ENCODE measurements at regions not wholly inside any gene's neighbourhood (a gene's known extent, or its start where the extent isn't known, plus 50 kb on each side); places are given as distances from the start of the nearest gene placed in this dataset.

- peaks cover 0 to 4% (median 0%) of the 10 kb centered on the region in 11 donors for H3K9me3 ChIP-seq
- no peak overlapping the region for H3K27ac ChIP-seq
- H3K4me1 ChIP-seq: peaks cover 0 to 15% (median 0%) of the 10 kb centered on the region in 9 donors
- intact Hi-C loops (cut with DNase I): no loop called here
- H3K4me3 ChIP-seq: no peak overlapping the region
- H3K27me3 ChIP-seq: no peaks in the 10 kb centered on the region
- no peak for ATAC-seq
- WGBS, 2 donors: 77 to 78% methylated on average over 13 of the region's 13 CpGs
- DNase-seq: no peak
- H3K36me3 ChIP-seq: no peaks in the 10 kb centered on the region
- TF ChIP-seq, protein P1, sequence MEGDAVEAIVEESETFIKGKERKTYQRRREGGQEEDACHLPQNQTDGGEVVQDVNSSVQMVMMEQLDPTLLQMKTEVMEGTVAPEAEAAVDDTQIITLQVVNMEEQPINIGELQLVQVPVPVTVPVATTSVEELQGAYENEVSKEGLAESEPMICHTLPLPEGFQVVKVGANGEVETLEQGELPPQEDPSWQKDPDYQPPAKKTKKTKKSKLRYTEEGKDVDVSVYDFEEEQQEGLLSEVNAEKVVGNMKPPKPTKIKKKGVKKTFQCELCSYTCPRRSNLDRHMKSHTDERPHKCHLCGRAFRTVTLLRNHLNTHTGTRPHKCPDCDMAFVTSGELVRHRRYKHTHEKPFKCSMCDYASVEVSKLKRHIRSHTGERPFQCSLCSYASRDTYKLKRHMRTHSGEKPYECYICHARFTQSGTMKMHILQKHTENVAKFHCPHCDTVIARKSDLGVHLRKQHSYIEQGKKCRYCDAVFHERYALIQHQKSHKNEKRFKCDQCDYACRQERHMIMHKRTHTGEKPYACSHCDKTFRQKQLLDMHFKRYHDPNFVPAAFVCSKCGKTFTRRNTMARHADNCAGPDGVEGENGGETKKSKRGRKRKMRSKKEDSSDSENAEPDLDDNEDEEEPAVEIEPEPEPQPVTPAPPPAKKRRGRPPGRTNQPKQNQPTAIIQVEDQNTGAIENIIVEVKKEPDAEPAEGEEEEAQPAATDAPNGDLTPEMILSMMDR (IDR thresholded peaks at IDR 0.05): no peak
These were observed 334.8 kb upstream of the TMPO start for GRCh38 chr12:98180603-98181002.

DNA sequence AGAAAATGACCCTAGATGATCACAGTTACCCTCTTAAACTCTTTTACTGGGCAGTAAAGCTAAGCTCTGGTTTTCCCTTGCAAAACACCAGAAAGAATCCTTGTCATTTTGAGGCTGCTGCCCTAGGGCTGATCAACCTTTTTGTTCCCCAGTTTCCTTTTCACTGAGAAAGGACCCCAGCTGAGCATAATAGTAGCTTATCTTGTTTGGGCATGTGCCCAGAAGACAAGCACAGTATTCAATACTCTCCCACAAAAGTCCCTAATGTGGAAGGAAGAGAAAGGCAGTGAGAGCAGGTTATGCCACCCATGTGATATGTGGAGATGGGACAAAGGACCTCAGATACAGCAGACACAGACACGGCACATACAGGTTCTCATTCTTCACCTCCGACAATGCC lies 332.6 kb upstream of the TMPO start:
- 86 to 91% methylated on average over 2 of the region's 2 CpGs for whole genome bisulfite sequencing, 2 donors
- H3K36me3 ChIP-seq: no peaks in the 10 kb centered on the region
- TF ChIP-seq, protein P1 (IDR thresholded peaks at IDR 0.05): no peak
- no peak overlapping the region for H3K27ac ChIP-seq
- H3K4me3 ChIP-seq: no peak overlapping the region
- no peaks in the 10 kb centered on the region for H3K27me3 ChIP-seq
- H3K4me1 ChIP-seq: peaks cover 0 to 12% (median 0%) of the 10 kb centered on the region in 9 donors
- ATAC-seq (no peak), DNase-seq (no peak)
- intact Hi-C loops (cut with DNase I): no loop called here
- no peaks in the 10 kb centered on the region for H3K9me3 ChIP-seq

- WGBS, 2 donors: 59 to 61% methylated on average over 3 of the region's 3 CpGs
- H3K4me3 ChIP-seq: no peak overlapping the region
- no peak for DNase-seq
- peaks cover 0 to 4% (median 0%) of the 10 kb centered on the region in 9 donors for H3K4me1 ChIP-seq
- no peaks in the 10 kb centered on the region for H3K27me3 ChIP-seq
- no peak for ATAC-seq
- H3K36me3 ChIP-seq: no peaks in the 10 kb centered on the region
- intact Hi-C loops (cut with DNase I): no loop called here
- no peaks in the 10 kb centered on the region for H3K9me3 ChIP-seq
- TF ChIP-seq, protein P1 (IDR thresholded peaks at IDR 0.05): no peak
- H3K27ac ChIP-seq: no peak overlapping the region
These were observed 329.8 kb upstream of the TMPO start for GRCh38 chr12:98185606-98186005.

DNA sequence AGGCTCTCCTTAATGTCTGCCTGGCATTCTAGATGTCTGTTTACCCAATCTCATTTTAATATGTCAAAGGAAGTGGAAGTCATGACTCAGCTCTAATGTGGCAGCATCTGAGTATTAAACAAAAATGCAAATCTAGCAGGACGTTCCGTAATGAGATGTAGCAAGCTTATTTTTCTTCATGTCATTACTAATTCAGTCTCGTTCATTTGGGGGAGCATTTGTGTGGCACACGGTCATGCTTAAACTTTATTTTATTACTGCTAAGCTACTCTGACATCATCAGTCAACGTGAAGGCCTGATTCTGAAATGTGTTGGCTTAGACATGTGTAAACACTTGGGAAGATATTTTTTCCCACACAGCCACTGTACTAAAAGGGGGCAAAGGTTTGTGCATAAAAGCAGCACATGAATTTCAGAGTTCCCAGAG lies 326.7 kb upstream of the TMPO start:
- intact Hi-C loops (cut with DNase I): no loop called here
- no peaks in the 10 kb centered on the region for H3K9me3 ChIP-seq
- H3K27ac ChIP-seq: no peak overlapping the region
- DNase-seq (no peak), ATAC-seq (no peak)
- no peaks in the 10 kb centered on the region for H3K4me1 ChIP-seq
- no peaks in the 10 kb centered on the region for H3K36me3 ChIP-seq
- TF ChIP-seq, protein P1 (IDR thresholded peaks at IDR 0.05): no peak
- 68 to 75% methylated on average over 5 of the region's 5 CpGs for WGBS, 2 donors
- H3K4me3 ChIP-seq: no peak overlapping the region
- H3K27me3 ChIP-seq: no peaks in the 10 kb centered on the region

Data from heart right ventricle (tissue), 16 donors.